ENCODE measurements at regions not wholly inside any gene's neighbourhood (a gene's known extent, or its start where the extent isn't known, plus 50 kb on each side); places are given as distances from the start of the nearest gene placed in this dataset.

DNA sequence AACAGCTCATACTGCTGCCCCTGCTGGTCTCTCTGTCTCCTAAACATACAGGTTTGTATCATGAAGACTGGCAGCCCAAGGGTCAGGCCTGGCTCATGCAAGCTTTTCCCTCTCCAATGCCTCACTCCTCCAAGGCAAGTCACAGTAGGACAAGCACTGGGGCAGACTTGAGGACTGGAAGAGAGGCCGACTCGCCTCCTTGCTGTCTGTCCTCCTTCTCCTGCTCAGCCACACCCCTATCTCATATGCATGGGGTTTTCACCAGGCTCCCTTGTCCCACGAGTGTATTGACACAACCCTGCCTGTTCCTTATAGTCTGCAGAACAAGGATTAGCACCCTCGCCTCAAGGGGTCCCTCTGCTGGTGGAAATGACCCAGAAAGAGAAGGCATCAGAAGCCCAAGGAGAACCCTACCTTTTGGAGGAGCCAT is 223.7 kb downstream of the SOX11 start:
- TF ChIP-seq CTCF (IDR thresholded peaks at IDR 0.05) (peak; percentile 79), ZFX (IDR thresholded peaks at IDR 0.05; ENCODE audit: borderline replicate concordance) (no peak)

All from 22Rv1 (cell line).